ENCODE measurements at regions not wholly inside any gene's neighbourhood (a gene's known extent, or its start where the extent isn't known, plus 50 kb on each side); places are given as distances from the start of the nearest gene placed in this dataset.

DNA sequence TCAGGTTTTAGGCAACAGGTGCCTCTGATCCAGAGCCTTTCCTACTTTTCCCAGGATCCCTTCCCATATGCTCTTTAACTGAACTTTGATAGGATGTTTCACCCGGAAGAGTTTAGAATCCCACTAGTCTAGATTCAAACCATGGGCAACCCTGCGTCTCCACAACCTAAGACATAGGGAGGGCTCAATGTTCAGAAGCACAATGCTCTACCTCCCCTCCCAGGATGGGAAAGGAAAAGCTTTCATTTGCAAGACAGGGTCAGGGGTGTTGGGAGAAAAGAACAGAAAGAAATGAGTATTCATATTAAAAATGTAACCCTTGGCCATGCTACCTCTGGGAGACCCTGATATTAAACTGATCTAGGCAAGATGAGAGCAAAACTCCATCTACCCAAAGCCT, 230.4 kb downstream of the MREG start:
- no peaks in the 10 kb centered on the region for H3K36me3 ChIP-seq
- no peaks in the 10 kb centered on the region for H3K9me3 ChIP-seq
- no peak for DNase-seq (ENCODE audit: low spot score)
- no peak for ATAC-seq (ENCODE audit: insufficient number of reproducible peaks, low FRiP score, low read depth)
- TF ChIP-seq, protein P1, sequence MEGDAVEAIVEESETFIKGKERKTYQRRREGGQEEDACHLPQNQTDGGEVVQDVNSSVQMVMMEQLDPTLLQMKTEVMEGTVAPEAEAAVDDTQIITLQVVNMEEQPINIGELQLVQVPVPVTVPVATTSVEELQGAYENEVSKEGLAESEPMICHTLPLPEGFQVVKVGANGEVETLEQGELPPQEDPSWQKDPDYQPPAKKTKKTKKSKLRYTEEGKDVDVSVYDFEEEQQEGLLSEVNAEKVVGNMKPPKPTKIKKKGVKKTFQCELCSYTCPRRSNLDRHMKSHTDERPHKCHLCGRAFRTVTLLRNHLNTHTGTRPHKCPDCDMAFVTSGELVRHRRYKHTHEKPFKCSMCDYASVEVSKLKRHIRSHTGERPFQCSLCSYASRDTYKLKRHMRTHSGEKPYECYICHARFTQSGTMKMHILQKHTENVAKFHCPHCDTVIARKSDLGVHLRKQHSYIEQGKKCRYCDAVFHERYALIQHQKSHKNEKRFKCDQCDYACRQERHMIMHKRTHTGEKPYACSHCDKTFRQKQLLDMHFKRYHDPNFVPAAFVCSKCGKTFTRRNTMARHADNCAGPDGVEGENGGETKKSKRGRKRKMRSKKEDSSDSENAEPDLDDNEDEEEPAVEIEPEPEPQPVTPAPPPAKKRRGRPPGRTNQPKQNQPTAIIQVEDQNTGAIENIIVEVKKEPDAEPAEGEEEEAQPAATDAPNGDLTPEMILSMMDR (IDR thresholded peaks at IDR 0.05) = no peak
- H3K27ac ChIP-seq = no peak overlapping the region
- peaks cover 0 to 39% of the 10 kb centered on the region in 2 donors for H3K4me1 ChIP-seq (ENCODE audit: control insufficient read depth in 1 of 2, low read depth in 2 of 2)
- no peak overlapping the region for H3K4me3 ChIP-seq
- H3K27me3 ChIP-seq (replicated peaks; ENCODE audit: insufficient read depth) = no peaks in the 10 kb centered on the region

GRCh38 chr2:215782295-215782694, 231.1 kb downstream of the MREG start:
- TF ChIP-seq, protein P1 (IDR thresholded peaks at IDR 0.05) = no peak
- H3K27me3 ChIP-seq (replicated peaks; ENCODE audit: insufficient read depth) = no peaks in the 10 kb centered on the region
- ATAC-seq (ENCODE audit: insufficient number of reproducible peaks, low FRiP score, low read depth) (no peak), DNase-seq (ENCODE audit: low spot score) (no peak)
- H3K36me3 ChIP-seq = no peaks in the 10 kb centered on the region
- peaks cover 0 to 39% of the 10 kb centered on the region in 2 donors for H3K4me1 ChIP-seq (ENCODE audit: control insufficient read depth in 1 of 2, low read depth in 2 of 2)
- H3K4me3 ChIP-seq = no peak overlapping the region
- no peak overlapping the region for H3K27ac ChIP-seq
- no peaks in the 10 kb centered on the region for H3K9me3 ChIP-seq

DNA sequence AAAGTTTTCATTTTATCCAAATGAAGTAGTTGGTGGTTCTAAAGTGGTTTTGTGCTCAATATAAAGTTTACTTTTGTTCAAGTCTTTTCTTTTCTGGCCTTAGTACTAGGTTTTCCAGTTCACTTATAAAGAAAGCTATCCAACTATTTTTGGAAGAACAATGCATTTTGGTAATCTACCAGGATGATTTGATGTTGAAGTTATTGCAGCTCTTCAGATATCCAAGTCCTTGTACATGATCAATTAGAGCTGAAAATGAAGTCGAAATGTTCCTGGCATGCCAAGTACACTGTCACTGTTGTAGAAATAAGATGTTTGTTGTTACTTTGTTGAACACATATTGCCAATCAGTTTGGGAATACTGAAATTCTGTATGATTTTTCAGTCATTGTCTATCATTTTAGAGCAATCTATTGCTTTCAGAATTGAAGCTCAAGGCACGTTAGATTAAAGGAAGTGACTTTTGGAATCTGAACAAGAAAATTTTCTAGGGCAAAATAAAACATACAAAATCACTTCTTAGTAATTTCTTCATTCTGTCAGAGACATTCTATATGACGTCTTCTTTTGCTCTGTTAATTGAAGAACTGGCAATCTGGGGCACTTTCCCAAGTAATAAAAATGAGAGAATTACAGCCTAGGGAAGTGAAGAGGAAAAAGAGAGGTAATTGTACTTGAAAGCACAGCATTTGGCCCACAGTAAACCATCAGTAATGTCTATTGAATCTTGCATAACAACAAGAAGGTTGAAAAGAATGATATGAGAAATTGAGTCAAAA, 232.3 kb downstream of the MREG start:
- Histone ChIP-seq H3K4me1 (ENCODE audit: control insufficient read depth in 1 of 2, low read depth in 2 of 2) (peaks cover 0 to 39% of the 10 kb centered on the region in 2 donors), H3K4me3 (no peak overlapping the region), H3K36me3 (no peaks in the 10 kb centered on the region), H3K27ac (no peak overlapping the region), H3K27me3 (replicated peaks; ENCODE audit: insufficient read depth) (no peaks in the 10 kb centered on the region), H3K9me3 (no peaks in the 10 kb centered on the region)
- ATAC-seq (ENCODE audit: insufficient number of reproducible peaks, low FRiP score, low read depth) (no peak), DNase-seq (ENCODE audit: low spot score) (no peak)
- TF ChIP-seq, protein P1 (IDR thresholded peaks at IDR 0.05) = no peak

GRCh38 chr2:215780313-215780712, 233.0 kb downstream of the MREG start:
- H3K27me3 ChIP-seq (replicated peaks; ENCODE audit: insufficient read depth) = no peaks in the 10 kb centered on the region
- H3K9me3 ChIP-seq = no peaks in the 10 kb centered on the region
- H3K4me3 ChIP-seq = no peak overlapping the region
- no peaks in the 10 kb centered on the region for H3K36me3 ChIP-seq
- peaks cover 0 to 42% of the 10 kb centered on the region in 2 donors for H3K4me1 ChIP-seq (ENCODE audit: control insufficient read depth in 1 of 2, low read depth in 2 of 2)
- DNase-seq (ENCODE audit: low spot score) = no peak
- ATAC-seq (ENCODE audit: insufficient number of reproducible peaks, low FRiP score, low read depth) = no peak
- no peak overlapping the region for H3K27ac ChIP-seq
- TF ChIP-seq, protein P1 (IDR thresholded peaks at IDR 0.05) = no peak

- TF ChIP-seq, protein P1 (IDR thresholded peaks at IDR 0.05) = no peak
- no peaks in the 10 kb centered on the region for H3K9me3 ChIP-seq
- no peak overlapping the region for H3K4me3 ChIP-seq
- H3K27me3 ChIP-seq (replicated peaks; ENCODE audit: insufficient read depth) = no peaks in the 10 kb centered on the region
- H3K4me1 ChIP-seq (ENCODE audit: control insufficient read depth in 1 of 2, low read depth in 2 of 2) = peaks cover 0 to 46% of the 10 kb centered on the region in 2 donors
- no peaks in the 10 kb centered on the region for H3K36me3 ChIP-seq
- DNase-seq (ENCODE audit: low spot score) (no peak), ATAC-seq (ENCODE audit: insufficient number of reproducible peaks, low FRiP score, low read depth) (no peak)
- no peak overlapping the region for H3K27ac ChIP-seq
Measured at GRCh38 chr2:215779912-215780311, 233.4 kb downstream of the MREG start.

Data from thoracic aorta (tissue), 2 donors.